K562 (cell line): ENCODE measurements at regions not wholly inside any gene's neighbourhood (a gene's known extent, or its start where the extent isn't known, plus 50 kb on each side); places are given as distances from the start of the nearest gene placed in this dataset.

Source experiments
- ATAC-seq: fragments of 200-7000 bp; cut with Tn5 transposase; 3 replicates; pipeline ENCODE4 v1.9.1; 2020; ENCODE audit warnings: moderate library complexity
- BruUV-seq: library from RNA; stranded (reverse); fragments of 400-500 nt; replicated peaks from 2 replicates; lab custom pipeline; 2021; lab: Mats Ljungman, UMichigan
- CTCF ChIA-PET: fragments of 300-600 bp; formaldehyde crosslinking; extraction: SDS; loops from one replicate; lab custom pipeline; 2021; ENCODE audit warnings: low intra/inter-chr PET ratio; lab: Yijun Ruan, JAX
- POLR2A ChIA-PET: fragments of 300-600, 350-650 bp; sonication (Branson Sonifier 250); formaldehyde crosslinking; extraction: SDS; loops from one replicate; lab custom pipeline; 2021; ENCODE audit warnings: antibody characterized with exemption, inconsistent platforms; lab: Yijun Ruan, JAX
- DNase-seq, 4 experiments: peaks; one replicate each; pipeline versions ENCODE4 v3.0.0 to v3.0.0-alpha.2; 2011 to 2018; ENCODE audit warnings: low spot score in 3 of 4, mixed read lengths in 3 of 4; ENCODE audit errors: extremely low read depth in 1 of 4
- FAIRE-seq: peaks from 2 replicates; lab custom pipeline; 2011; peaks lifted over from hg19 to GRCh38; lab: Jason Lieb, UNC
- H2AFZ ChIP-seq: 2 replicates; pipeline ENCODE4 v1.6.0; 2011; ENCODE audit warnings: low read depth, low read length, control low read depth, inconsistent platforms
- H3K27ac ChIP-seq: fragments of 200-600 bp; 3 replicates; pipeline ENCODE4 v1.8.0; 2011; ENCODE audit warnings: low read depth, mild to moderate bottlenecking, control low read depth, inconsistent platforms, low read length, moderate library complexity, mixed read lengths; ENCODE audit errors: extremely low read depth
- H3K27me3 ChIP-seq, 2 experiments: fragments of 300-600 bp in 1 of 2; 2 replicates in 1 of 2; 3 replicates in 1 of 2; pipeline versions ENCODE4 v1.6.0 to v1.8.0; 2011; ENCODE audit warnings: inconsistent platforms in 2 of 2, low read length in 2 of 2, mild to moderate bottlenecking in 1 of 2, mixed read lengths in 1 of 2, moderate library complexity in 1 of 2; ENCODE audit not compliant: control insufficient read depth in 2 of 2, insufficient read depth in 2 of 2
- H3K36me3 ChIP-seq: fragments of 300-600 bp; 3 replicates; pipeline ENCODE4 v1.8.0; 2011; ENCODE audit warnings: mild to moderate bottlenecking, low read length, inconsistent platforms; ENCODE audit not compliant: control insufficient read depth, insufficient read depth
- H3K4me1 ChIP-seq, 2 experiments: fragments of 200-600 bp in 1 of 2; replicated peaks in 1 of 2; 2 replicates in 1 of 2; 3 replicates in 1 of 2; pipeline versions ENCODE4 v1.5.1 to v1.8.0; 2011; ENCODE audit warnings: inconsistent platforms in 2 of 2, low read length in 2 of 2, mild to moderate bottlenecking in 1 of 2, mixed read lengths in 1 of 2, moderate library complexity in 1 of 2; ENCODE audit not compliant: control insufficient read depth in 2 of 2, insufficient read depth in 2 of 2
- H3K4me2 ChIP-seq: 2 replicates; pipeline ENCODE4 v1.6.1; 2011; ENCODE audit warnings: low read length, control low read depth, inconsistent platforms, mixed read lengths; ENCODE audit not compliant: insufficient read depth
- H3K4me3 ChIP-seq: fragments of 200-600 bp; sonication (generic), shearing (Covaris generic); 2 replicates; pipeline ENCODE4 v1.5.1; 2016; ENCODE audit warnings: control low read depth, inconsistent platforms
- H3K79me2 ChIP-seq: fragments of 200-600 bp; 3 replicates; pipeline ENCODE4 v1.8.0; 2011; ENCODE audit warnings: low read length, inconsistent platforms; ENCODE audit not compliant: control insufficient read depth, insufficient read depth
- H3K9ac ChIP-seq, 2 experiments: 2 replicates each; pipeline versions ENCODE4 v1.6.0 to v1.6.1; 2011; ENCODE audit warnings: low read depth in 2 of 2, low read length in 2 of 2, control low read depth in 1 of 2, inconsistent platforms in 1 of 2, mild to moderate bottlenecking in 1 of 2, mixed read lengths in 1 of 2; ENCODE audit not compliant: insufficient read depth in 1 of 2
- H3K9me1 ChIP-seq: one replicate; pipeline ENCODE4 v1.6.0; 2011; ENCODE audit warnings: inconsistent platforms, mild to moderate bottlenecking, low read length, moderate library complexity; ENCODE audit not compliant: control insufficient read depth, insufficient read depth
- H3K9me3 ChIP-seq: replicated peaks from 2 replicates; pipeline ENCODE4 v1.5.1; 2011; ENCODE audit warnings: low read depth, low read length, inconsistent platforms; ENCODE audit not compliant: control insufficient read depth, insufficient read depth
- H4K20me1 ChIP-seq: replicated peaks from 2 replicates; pipeline ENCODE4 v1.6.1; 2011; ENCODE audit warnings: low read length, inconsistent platforms, mixed read lengths; ENCODE audit not compliant: control insufficient read depth, insufficient read depth
- E2F3 ChIP-seq: fragments of 250-450 bp; sonication (Bioruptor Pico); IDR thresholded peaks from 2 replicates; pipeline ENCODE4 v1.4.0; 2020; ENCODE audit warnings: mild to moderate bottlenecking
- JUND ChIP-seq, 2 experiments: IDR thresholded peaks; 2 replicates in 1 of 2; 3 replicates in 1 of 2; pipeline ENCODE4 v1.6.1; 2011; ENCODE audit warnings: borderline replicate concordance in 2 of 2, low read depth in 2 of 2, low read length in 2 of 2, improper control_type of control experiment in 1 of 2, missing biosample characterization in 1 of 2, missing genetic modification characterization in 1 of 2, missing genetic modification reagents in 1 of 2
- MBD1 ChIP-seq: fragments of 250-450 bp; sonication (Bioruptor Pico); IDR thresholded peaks from 2 replicates; pipeline ENCODE4 v1.8.0; 2022; ENCODE audit warnings: inconsistent platforms
- TFAM ChIP-seq: fragments of 250-450 bp; sonication (Bioruptor Pico); conservative IDR thresholded peaks from 2 replicates; pipeline ENCODE4 v1.5.0; 2021; ENCODE audit warnings: mild to moderate bottlenecking, moderate library complexity
- TFE3 ChIP-seq: fragments of 450-650 bp; formaldehyde crosslinking; IDR thresholded peaks from 2 replicates; pipeline ENCODE4 v1.4.0; 2020; ENCODE audit warnings: mild to moderate bottlenecking, mixed read lengths
- ZBTB33 ChIP-seq: sonication (generic); formaldehyde crosslinking; IDR thresholded peaks from 2 replicates; pipeline ENCODE4 v1.8.1; 2023; ENCODE audit warnings: mild to moderate bottlenecking, missing genetic modification reagents
- WGBS: fragments of 100-300 bp; shearing (Covaris generic); methylation state at CpG from one replicate; pipeline ENCODE4 v1.1.6; 2016; ENCODE audit warnings: low coverage, mixed read lengths; ENCODE audit not compliant: insufficient coverage; ENCODE audit errors: missing lambda C conversion rate; 5-methylcytosine and 5-hydroxymethylcytosine counted together
- in situ Hi-C: fragments of 300-500 bp; cut with MboI; formaldehyde crosslinking; loops from 4 replicates; pipeline ENCODE4 v1.15.0; 2018; ENCODE audit warnings: inconsistent platforms, mixed read lengths
- intact Hi-C: fragments of 100-400 bp; cut with micrococcal nuclease; formaldehyde crosslinking; loops from 2 replicates; pipeline ENCODE4 v1.14.2; 2022
- TF ChIP-seq, protein P1 (sequence below): sonication (generic); formaldehyde crosslinking; IDR thresholded peaks from 2 replicates; pipeline ENCODE4 v1.8.1; 2023; ENCODE audit warnings: mild to moderate bottlenecking, missing genetic modification reagents

DNA sequence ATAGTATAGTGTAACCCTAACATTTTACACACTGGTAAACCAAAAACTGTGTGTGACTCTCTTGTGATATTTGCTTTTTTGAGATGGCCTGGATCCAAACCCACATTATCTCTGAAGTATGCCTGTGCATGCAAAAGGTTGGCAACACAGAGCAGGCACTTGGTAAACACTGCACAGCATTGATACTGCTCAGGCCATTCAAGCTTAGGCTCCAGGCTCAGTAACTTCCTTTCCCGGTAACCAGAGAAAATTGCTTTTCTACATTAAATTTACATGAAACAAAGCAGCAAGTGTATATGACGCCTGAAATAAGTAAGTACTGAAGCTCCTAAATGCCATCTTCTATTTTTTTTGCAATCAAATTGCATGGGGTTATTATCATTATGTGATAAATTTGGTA, 205.7 kb downstream of the EPM2A start:
- Histone ChIP-seq H4K20me1 (no peaks in the 10 kb centered on the region), H3K9me3 (no peaks in the 10 kb centered on the region; the same call in 1 of the 2 replicates), H3K36me3 (no peaks in the 10 kb centered on the region), H3K27ac (no peak overlapping the region), H3K9me1 (no peaks in the 10 kb centered on the region), H3K4me3 (no peak overlapping the region), H3K27me3 (no peaks in the 10 kb centered on the region), H3K4me2 (no peak overlapping the region), H3K79me2 (no peaks in the 10 kb centered on the region), H2AFZ (no peak overlapping the region), H3K4me1 (no peaks in the 10 kb centered on the region), H3K9ac (no peak overlapping the region)
- intact Hi-C loops: no loop called here
- ChIA-PET POLR2A (no interaction called here), CTCF (no interaction called here)
- FAIRE-seq (no peak), ATAC-seq (no peak), DNase-seq (no peak)
- BruUV-seq: no TSS peak
- in situ Hi-C loops: no loop called here
- WGBS: 0% methylated on average over 2 of the region's 2 CpGs
- no peak for TF ChIP-seq ZBTB33

DNA sequence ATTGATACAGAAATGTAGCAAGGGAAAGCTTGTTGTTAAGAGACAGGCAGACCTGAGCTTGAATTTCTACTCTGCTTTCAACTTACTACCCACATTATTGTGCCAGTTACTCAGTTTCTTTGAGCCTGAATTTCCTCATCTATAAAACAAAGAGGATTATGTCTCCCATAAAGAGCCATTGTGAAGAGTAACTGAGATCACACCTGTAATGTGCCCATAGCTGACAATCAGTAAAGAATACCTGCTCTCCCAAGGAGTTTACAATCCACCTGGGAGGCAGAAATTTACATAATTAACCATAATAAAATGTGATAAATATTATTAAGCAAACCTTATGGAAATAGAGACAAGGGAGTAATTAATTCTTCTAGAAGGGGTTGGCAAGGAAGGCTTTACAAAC, 204.9 kb downstream of the EPM2A start:
- ChIA-PET POLR2A (no interaction called here), CTCF (no interaction called here)
- H3K27me3 ChIP-seq: no peaks in the 10 kb centered on the region
- BruUV-seq: no TSS peak
- in situ Hi-C loops (no loop called here), intact Hi-C loops (no loop called here)
- no peak overlapping the region for H2AFZ ChIP-seq
- ATAC-seq: no peak
- FAIRE-seq: no peak
- H3K27ac ChIP-seq: no peak overlapping the region
- H3K79me2 ChIP-seq: no peaks in the 10 kb centered on the region
- no peaks in the 10 kb centered on the region; the same call in 1 of the 2 replicates for H3K9me3 ChIP-seq
- H3K4me3 ChIP-seq: no peak overlapping the region
- no peak for DNase-seq
- no peak overlapping the region for H3K4me2 ChIP-seq
- H4K20me1 ChIP-seq: no peaks in the 10 kb centered on the region
- H3K4me1 ChIP-seq: no peaks in the 10 kb centered on the region
- H3K9me1 ChIP-seq: no peaks in the 10 kb centered on the region
- H3K36me3 ChIP-seq: no peaks in the 10 kb centered on the region
- no peak overlapping the region for H3K9ac ChIP-seq
- TF ChIP-seq JUND (IDR thresholded peaks at IDR 0.05; ENCODE audit: borderline replicate concordance, low read depth, low read length) (no peak), JUND (tag; IDR thresholded peaks at IDR 0.05; ENCODE audit: borderline replicate concordance, low read depth, low read length) (no peak), MBD1 (no peak), TFE3 (no peak), TFAM (CRISPR knock-in tag) (no peak), E2F3 (no peak)
- TF ChIP-seq, protein P1, sequence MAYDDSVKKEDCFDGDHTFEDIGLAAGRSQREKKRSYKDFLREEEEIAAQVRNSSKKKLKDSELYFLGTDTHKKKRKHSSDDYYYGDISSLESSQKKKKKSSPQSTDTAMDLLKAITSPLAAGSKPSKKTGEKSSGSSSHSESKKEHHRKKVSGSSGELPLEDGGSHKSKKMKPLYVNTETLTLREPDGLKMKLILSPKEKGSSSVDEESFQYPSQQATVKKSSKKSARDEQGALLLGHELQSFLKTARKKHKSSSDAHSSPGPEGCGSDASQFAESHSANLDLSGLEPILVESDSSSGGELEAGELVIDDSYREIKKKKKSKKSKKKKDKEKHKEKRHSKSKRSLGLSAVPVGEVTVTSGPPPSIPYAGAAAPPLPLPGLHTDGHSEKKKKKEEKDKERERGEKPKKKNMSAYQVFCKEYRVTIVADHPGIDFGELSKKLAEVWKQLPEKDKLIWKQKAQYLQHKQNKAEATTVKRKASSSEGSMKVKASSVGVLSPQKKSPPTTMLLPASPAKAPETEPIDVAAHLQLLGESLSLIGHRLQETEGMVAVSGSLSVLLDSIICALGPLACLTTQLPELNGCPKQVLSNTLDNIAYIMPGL (CRISPR knock-in tag): no peak
